ENCODE measurements at regions not wholly inside any gene's neighbourhood (a gene's known extent, or its start where the extent isn't known, plus 50 kb on each side); places are given as distances from the start of the nearest gene placed in this dataset.

GRCh38 chr5:97936231-97936630 is 753.2 kb upstream of the RIOK2 start:
- TF ChIP-seq CTCF (IDR thresholded peaks at IDR 0.05) = no peak
- TF ChIP-seq EZH2 (IDR thresholded peaks at IDR 0.05; ENCODE audit: borderline replicate concordance, insufficient read depth, low read depth, low read length, poor library complexity, severe bottlenecking) = no peak
